H9 (cell line): ENCODE measurements at regions not wholly inside any gene's neighbourhood (a gene's known extent, or its start where the extent isn't known, plus 50 kb on each side); places are given as distances from the start of the nearest gene placed in this dataset.

ENCODE experiments used
- DNase-seq: peaks from one replicate; pipeline ENCODE4 v3.0.0-alpha.2; 2017
- H2AFZ ChIP-seq: one replicate; pipeline ENCODE4 v1.6.1; 2013; ENCODE audit warnings: mild to moderate bottlenecking, low read length, control low read depth, moderate library complexity
- H2AK5ac ChIP-seq: 2 replicates; pipeline ENCODE4 v1.6.1; 2013; ENCODE audit warnings: low read length, control low read depth, mixed read lengths; ENCODE audit not compliant: insufficient read length
- H2BK120ac ChIP-seq: one replicate; pipeline ENCODE4 v1.6.1; 2013; ENCODE audit warnings: low read depth, mild to moderate bottlenecking, low read length, control low read depth, inconsistent platforms; ENCODE audit not compliant: poor library complexity, severe bottlenecking
- H2BK12ac ChIP-seq: 2 replicates; pipeline ENCODE4 v1.6.1; 2013; ENCODE audit warnings: low read length, control low read depth, mixed read lengths, low read depth; ENCODE audit not compliant: insufficient read length
- H2BK15ac ChIP-seq: 2 replicates; pipeline ENCODE4 v1.6.1; 2013; ENCODE audit warnings: low read depth, low read length, control low read depth
- H2BK20ac ChIP-seq: one replicate; pipeline ENCODE4 v1.6.1; 2013; ENCODE audit warnings: low read depth, mild to moderate bottlenecking, low read length, control low read depth, inconsistent platforms; ENCODE audit not compliant: poor library complexity, severe bottlenecking
- H2BK5ac ChIP-seq: 2 replicates; pipeline ENCODE4 v1.6.1; 2013; ENCODE audit warnings: low read length, control low read depth, mixed read lengths; ENCODE audit not compliant: insufficient read length
- H3K14ac ChIP-seq: 2 replicates; pipeline ENCODE4 v1.6.1; 2013; ENCODE audit warnings: low read length, control low read depth; ENCODE audit not compliant: insufficient read depth
- H3K18ac ChIP-seq: 2 replicates; pipeline ENCODE4 v1.6.1; 2013; ENCODE audit warnings: low read depth, mild to moderate bottlenecking, mixed read lengths, low read length, control low read depth; ENCODE audit not compliant: insufficient read length
- H3K23ac ChIP-seq: 2 replicates; pipeline ENCODE4 v1.6.1; 2013; ENCODE audit warnings: low read length, control low read depth, mixed read lengths, low read depth; ENCODE audit not compliant: insufficient read length
- H3K23me2 ChIP-seq: 2 replicates; pipeline ENCODE4 v1.6.1; 2013; ENCODE audit warnings: low read depth, mild to moderate bottlenecking, mixed read lengths, low read length, control low read depth; ENCODE audit not compliant: insufficient read length, poor library complexity, severe bottlenecking
- H3K27ac ChIP-seq: 2 replicates; pipeline ENCODE4 v1.5.1; 2013; ENCODE audit warnings: low read length, control low read depth, mixed read lengths, low read depth; ENCODE audit not compliant: insufficient read length
- H3K27me3 ChIP-seq: 2 replicates; pipeline ENCODE4 v1.6.1; 2013; ENCODE audit warnings: low read length, control low read depth, inconsistent platforms; ENCODE audit not compliant: insufficient read depth
- H3K4ac ChIP-seq: 2 replicates; pipeline ENCODE4 v1.6.1; 2013; ENCODE audit warnings: low read depth, mild to moderate bottlenecking, control low read depth, inconsistent platforms, low read length, moderate library complexity
- H3K4me1 ChIP-seq: 2 replicates; pipeline ENCODE4 v1.6.1; 2013; ENCODE audit warnings: low read length, control low read depth, inconsistent platforms; ENCODE audit not compliant: insufficient read depth
- H3K4me2 ChIP-seq: 2 replicates; pipeline ENCODE4 v1.6.1; 2013; ENCODE audit warnings: low read length, control low read depth, mixed read lengths; ENCODE audit not compliant: insufficient read length, insufficient read depth
- H3K56ac ChIP-seq: 2 replicates; pipeline ENCODE4 v1.6.1; 2013; ENCODE audit warnings: low read depth, mild to moderate bottlenecking, mixed read lengths, low read length, control low read depth; ENCODE audit not compliant: insufficient read length
- H3K79me1 ChIP-seq: 2 replicates; pipeline ENCODE4 v1.6.1; 2013; ENCODE audit warnings: low read depth, mild to moderate bottlenecking, moderate library complexity, low read length, control low read depth, inconsistent platforms; ENCODE audit not compliant: insufficient read depth, poor library complexity, severe bottlenecking
- H3K79me2 ChIP-seq: 2 replicates; pipeline ENCODE4 v1.6.1; 2013; ENCODE audit warnings: low read length, control low read depth, inconsistent platforms; ENCODE audit not compliant: insufficient read depth
- H3K9ac ChIP-seq: 2 replicates; pipeline ENCODE4 v1.6.1; 2013; ENCODE audit warnings: low read length, control low read depth, mixed read lengths; ENCODE audit not compliant: insufficient read length; ENCODE audit errors: extremely low read depth
- H3K9me3 ChIP-seq: one replicate; pipeline ENCODE4 v1.6.1; 2013; ENCODE audit warnings: low read depth, low read length, inconsistent platforms; ENCODE audit not compliant: control insufficient read depth
- H3T11ph ChIP-seq: one replicate; pipeline ENCODE4 v1.6.1; 2013; ENCODE audit warnings: mild to moderate bottlenecking, low read length, control low read depth, inconsistent platforms
- H4K20me1 ChIP-seq: one replicate; pipeline ENCODE4 v1.6.1; 2013; ENCODE audit not compliant: control insufficient read depth, insufficient read length, insufficient read depth
- H4K5ac ChIP-seq: 2 replicates; pipeline ENCODE4 v1.6.1; 2013; ENCODE audit warnings: low read depth, mild to moderate bottlenecking, mixed read lengths, low read length, control low read depth; ENCODE audit not compliant: insufficient read length
- H4K8ac ChIP-seq: replicated peaks from 2 replicates; pipeline ENCODE4 v1.6.1; 2013; ENCODE audit warnings: low read length, control low read depth, mixed read lengths, low read depth; ENCODE audit not compliant: insufficient read length
- H4K91ac ChIP-seq: 2 replicates; pipeline ENCODE4 v1.6.1; 2013; ENCODE audit warnings: low read depth, mild to moderate bottlenecking, moderate library complexity, mixed read lengths, low read length, control low read depth; ENCODE audit not compliant: insufficient read length
- H3K27ac Mint-ChIP-seq, 3 experiments: 2 replicates in 2 of 3; 3 replicates in 1 of 3; pipeline ENCODE4 v1.8.0; 2020 to 2021; ENCODE audit warnings: mixed read lengths in 3 of 3, mild to moderate bottlenecking in 1 of 3, moderate library complexity in 1 of 3
- H3K27me3 Mint-ChIP-seq: 2 replicates; pipeline ENCODE4 v1.8.0; 2021; ENCODE audit warnings: low read depth, mild to moderate bottlenecking, moderate library complexity, mixed read lengths
- H3K36me3 Mint-ChIP-seq, 3 experiments: 2 replicates in 2 of 3; 3 replicates in 1 of 3; pipeline ENCODE4 v1.8.0; 2020 to 2021; ENCODE audit warnings: low read depth in 3 of 3, mixed read lengths in 3 of 3; ENCODE audit not compliant: insufficient read depth in 1 of 3
- H3K4me1 Mint-ChIP-seq, 2 experiments: 2 replicates each; pipeline ENCODE4 v1.8.0; 2020; ENCODE audit warnings: mixed read lengths in 2 of 2
- H3K4me3 Mint-ChIP-seq, 2 experiments: 2 replicates in 1 of 2; 3 replicates in 1 of 2; pipeline ENCODE4 v1.8.0; 2020 to 2021; ENCODE audit warnings: mild to moderate bottlenecking in 2 of 2, mixed read lengths in 2 of 2, moderate library complexity in 1 of 2
- H3K9me3 Mint-ChIP-seq, 2 experiments: 2 replicates in 1 of 2; 3 replicates in 1 of 2; pipeline ENCODE4 v1.8.0; 2020; ENCODE audit warnings: mild to moderate bottlenecking in 2 of 2, mixed read lengths in 2 of 2, moderate library complexity in 1 of 2
- CTCF ChIP-seq: fragments of 200-600 bp; sonication (generic); conservative IDR thresholded peaks from 3 replicates; pipeline ENCODE4 v1.8.0; 2021; ENCODE audit warnings: antibody characterized with exemption, mild to moderate bottlenecking
- WGBS: extraction: QIAGEN DNeasy Blood & Tissue Kit; methylation state at CpG from one replicate; pipeline ENCODE4 v1.1.7; 2013; ENCODE audit warnings: missing lambda C conversion rate, low lambda C conversion rate, mixed read lengths; ENCODE audit not compliant: insufficient read length; ENCODE audit errors: extremely low coverage; 5-methylcytosine and 5-hydroxymethylcytosine counted together

GRCh38 chr11:100550298-100550697, 136.8 kb upstream of the ARHGAP42 start:
- no peaks in the 10 kb centered on the region for H3K79me1 ChIP-seq
- H3K14ac ChIP-seq, result no peak overlapping the region
- H3K56ac ChIP-seq, result no peak overlapping the region
- H2BK5ac ChIP-seq, result no peak overlapping the region
- Mint-ChIP-seq H3K27me3 (no peaks in the 10 kb centered on the region), H3K4me3 (no peak overlapping the region), H3K9me3 (peaks cover 0 to 4% of the 10 kb centered on the region in 2 experiments; a peak in 1 of 5 replicates), H3K36me3 (peaks cover 0 to 13% (median 0%) of the 10 kb centered on the region in 3 experiments; a peak in 3 of 7 replicates), H3K4me1 (peaks cover 35 to 36% of the 10 kb centered on the region in 2 experiments), H3K27ac (no peak overlapping the region)
- H4K8ac ChIP-seq, result no peak overlapping the region
- no peak overlapping the region for H3K23ac ChIP-seq
- no peaks in the 10 kb centered on the region for H3K9me3 ChIP-seq
- DNase-seq, result no peak
- no peak overlapping the region for H3K18ac ChIP-seq
- no CpG with 5 or more reads among the region's 2 CpGs for WGBS
- H3K27ac ChIP-seq, result no peak overlapping the region
- no peak overlapping the region for H3T11ph ChIP-seq
- H4K20me1 ChIP-seq, result no peaks in the 10 kb centered on the region
- no peaks in the 10 kb centered on the region for H3K79me2 ChIP-seq
- H3K4me2 ChIP-seq, result no peak overlapping the region
- H4K5ac ChIP-seq, result no peak overlapping the region
- no peak overlapping the region for H3K9ac ChIP-seq
- H3K4ac ChIP-seq, result no peak overlapping the region
- no peak overlapping the region for H2AFZ ChIP-seq
- no peak overlapping the region for H4K91ac ChIP-seq
- no peak for TF ChIP-seq CTCF
- H2BK15ac ChIP-seq, result no peak overlapping the region
- H2AK5ac ChIP-seq, result no peak overlapping the region
- H3K23me2 ChIP-seq, result no peaks in the 10 kb centered on the region
- no peak overlapping the region for H2BK12ac ChIP-seq
- no peak overlapping the region for H2BK120ac ChIP-seq
- no peak overlapping the region for H2BK20ac ChIP-seq
- H3K4me1 ChIP-seq, result peaks cover 5% of the 10 kb centered on the region; the same call in 1 of the 2 replicates
- H3K27me3 ChIP-seq, result no peaks in the 10 kb centered on the region
